ENCODE measurements at regions not wholly inside any gene's neighbourhood (a gene's known extent, or its start where the extent isn't known, plus 50 kb on each side); places are given as distances from the start of the nearest gene placed in this dataset.

GRCh38 chrX:7316887-7317286 is 168.9 kb upstream of the PUDP start:
- H4K8ac ChIP-seq (ENCODE audit: low read length): no peak overlapping the region
- H2BK12ac ChIP-seq (ENCODE audit: low read length in 2 of 2): no peak overlapping the region
- no peak overlapping the region for H3K4me3 ChIP-seq (ENCODE audit: insufficient read depth in 1 of 2, low read depth in 1 of 2, low read length in 2 of 2)
- H3K27ac ChIP-seq (ENCODE audit: low read length, poor library complexity, severe bottlenecking): no peak overlapping the region
- no peak overlapping the region for H2BK5ac ChIP-seq (ENCODE audit: low read depth, low read length, poor library complexity, severe bottlenecking)
- H3K36me3 ChIP-seq (ENCODE audit: control insufficient read depth in 1 of 2, insufficient read depth in 2 of 2, low read depth in 1 of 2, low read length in 2 of 2): no peaks in the 10 kb centered on the region
- H3K27me3 ChIP-seq (ENCODE audit: control insufficient read depth in 1 of 2, insufficient read depth in 1 of 2, low read length in 2 of 2): no peaks in the 10 kb centered on the region
- no peak overlapping the region for H3K4ac ChIP-seq (ENCODE audit: low read depth in 1 of 2, low read length in 2 of 2)
- H3K9me3 ChIP-seq (ENCODE audit: control insufficient read depth, low read length): no peaks in the 10 kb centered on the region
- H3K4me1 ChIP-seq (ENCODE audit: control insufficient read depth, insufficient read depth, low read depth, low read length): no peaks in the 10 kb centered on the region
- no peak overlapping the region for H2AFZ ChIP-seq (ENCODE audit: low read depth, low read length)
- H3K18ac ChIP-seq (ENCODE audit: low read depth in 1 of 2, low read length in 2 of 2): no peak overlapping the region
- H2BK120ac ChIP-seq (ENCODE audit: low read depth, low read length): no peak overlapping the region
- H3K79me1 ChIP-seq (replicated peaks; ENCODE audit: low read length, poor library complexity, severe bottlenecking): no peaks in the 10 kb centered on the region
- no peak overlapping the region for H3K14ac ChIP-seq (ENCODE audit: low read length in 2 of 2)
- no peak overlapping the region for H3K9ac ChIP-seq (ENCODE audit: low read length)
- no peak overlapping the region for H2BK15ac ChIP-seq (ENCODE audit: low read depth, poor library complexity, severe bottlenecking)
- H4K91ac ChIP-seq (ENCODE audit: low read length): no peak overlapping the region
- no peak overlapping the region for H3K23ac ChIP-seq (ENCODE audit: low read length in 2 of 2)
- H3K4me2 ChIP-seq (ENCODE audit: low read length, poor library complexity, severe bottlenecking): no peak overlapping the region
- DNase-seq: peak; percentile 32
- H2AK5ac ChIP-seq (ENCODE audit: low read length, severe bottlenecking): no peak overlapping the region
- 74% methylated on average over 2 of the region's 2 CpGs for WGBS

- H3K79me1 ChIP-seq (replicated peaks; ENCODE audit: low read length, poor library complexity, severe bottlenecking): no peaks in the 10 kb centered on the region
- no peak overlapping the region for H3K14ac ChIP-seq (ENCODE audit: low read length in 2 of 2)
- H2BK120ac ChIP-seq (ENCODE audit: low read depth, low read length): no peak overlapping the region
- no peak overlapping the region for H3K18ac ChIP-seq (ENCODE audit: low read depth in 1 of 2, low read length in 2 of 2)
- H3K27ac ChIP-seq (ENCODE audit: low read length, poor library complexity, severe bottlenecking): no peak overlapping the region
- H2BK12ac ChIP-seq (ENCODE audit: low read length in 2 of 2): no peak overlapping the region
- no peak overlapping the region for H2AK5ac ChIP-seq (ENCODE audit: low read length, severe bottlenecking)
- H3K23ac ChIP-seq (ENCODE audit: low read length in 2 of 2): no peak overlapping the region
- H2BK5ac ChIP-seq (ENCODE audit: low read depth, low read length, poor library complexity, severe bottlenecking): no peak overlapping the region
- H3K36me3 ChIP-seq (ENCODE audit: control insufficient read depth in 1 of 2, insufficient read depth in 2 of 2, low read depth in 1 of 2, low read length in 2 of 2): no peaks in the 10 kb centered on the region
- no peak overlapping the region for H2BK15ac ChIP-seq (ENCODE audit: low read depth, poor library complexity, severe bottlenecking)
- no peak for DNase-seq
- H3K4me1 ChIP-seq (ENCODE audit: control insufficient read depth, insufficient read depth, low read depth, low read length): no peaks in the 10 kb centered on the region
- H4K91ac ChIP-seq (ENCODE audit: low read length): no peak overlapping the region
- H3K9ac ChIP-seq (ENCODE audit: low read length): no peak overlapping the region
- H3K9me3 ChIP-seq (ENCODE audit: control insufficient read depth, low read length): no peaks in the 10 kb centered on the region
- no peak overlapping the region for H3K4ac ChIP-seq (ENCODE audit: low read depth in 1 of 2, low read length in 2 of 2)
- H3K27me3 ChIP-seq (ENCODE audit: control insufficient read depth in 1 of 2, insufficient read depth in 1 of 2, low read length in 2 of 2): no peaks in the 10 kb centered on the region
- H3K4me2 ChIP-seq (ENCODE audit: low read length, poor library complexity, severe bottlenecking): no peak overlapping the region
- H4K8ac ChIP-seq (ENCODE audit: low read length): no peak overlapping the region
- H2AFZ ChIP-seq (ENCODE audit: low read depth, low read length): no peak overlapping the region
- H3K4me3 ChIP-seq (ENCODE audit: insufficient read depth in 1 of 2, low read depth in 1 of 2, low read length in 2 of 2): no peak overlapping the region
These were observed 168.3 kb upstream of the PUDP start for GRCh38 chrX:7316280-7316679.

DNA sequence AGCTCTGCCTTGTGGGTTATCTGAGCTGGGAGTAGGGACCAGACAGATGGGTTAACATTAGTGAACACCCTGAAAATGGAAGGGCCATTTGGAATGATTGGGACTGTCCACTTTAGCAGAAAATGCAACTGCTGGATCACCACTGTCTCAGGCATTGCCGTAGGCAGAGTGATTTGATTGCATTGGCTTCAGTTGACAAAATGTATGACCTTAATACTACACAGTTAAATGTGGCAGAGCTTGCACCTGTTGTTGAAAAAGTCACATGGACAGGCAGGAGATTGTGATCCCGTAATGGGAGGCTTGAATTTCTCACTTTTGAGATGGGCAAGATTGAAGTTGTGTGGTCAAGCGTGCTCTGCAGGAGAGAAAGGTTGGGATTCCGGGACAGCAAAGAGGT is 166.5 kb upstream of the PUDP start:
- Histone ChIP-seq H2BK120ac (ENCODE audit: low read depth, low read length) (no peak overlapping the region), H4K91ac (ENCODE audit: low read length) (no peak overlapping the region), H2AFZ (ENCODE audit: low read depth, low read length) (no peak overlapping the region), H3K4me2 (ENCODE audit: low read length, poor library complexity, severe bottlenecking) (no peak overlapping the region), H2BK12ac (ENCODE audit: low read length in 2 of 2) (no peak overlapping the region), H2BK15ac (ENCODE audit: low read depth, poor library complexity, severe bottlenecking) (no peak overlapping the region), H3K23ac (ENCODE audit: low read length in 2 of 2) (no peak overlapping the region), H3K4ac (ENCODE audit: low read depth in 1 of 2, low read length in 2 of 2) (no peak overlapping the region), H3K36me3 (ENCODE audit: control insufficient read depth in 1 of 2, insufficient read depth in 2 of 2, low read depth in 1 of 2, low read length in 2 of 2) (no peaks in the 10 kb centered on the region), H3K9ac (ENCODE audit: low read length) (no peak overlapping the region), H3K4me1 (ENCODE audit: control insufficient read depth, insufficient read depth, low read depth, low read length) (no peaks in the 10 kb centered on the region), H3K18ac (ENCODE audit: low read depth in 1 of 2, low read length in 2 of 2) (no peak overlapping the region), H4K8ac (ENCODE audit: low read length) (no peak overlapping the region), H3K79me1 (replicated peaks; ENCODE audit: low read length, poor library complexity, severe bottlenecking) (no peaks in the 10 kb centered on the region), H2BK5ac (ENCODE audit: low read depth, low read length, poor library complexity, severe bottlenecking) (no peak overlapping the region), H2AK5ac (ENCODE audit: low read length, severe bottlenecking) (no peak overlapping the region), H3K14ac (ENCODE audit: low read length in 2 of 2) (no peak overlapping the region), H3K4me3 (ENCODE audit: insufficient read depth in 1 of 2, low read depth in 1 of 2, low read length in 2 of 2) (no peak overlapping the region), H3K27me3 (ENCODE audit: control insufficient read depth in 1 of 2, insufficient read depth in 1 of 2, low read length in 2 of 2) (no peaks in the 10 kb centered on the region), H3K27ac (ENCODE audit: low read length, poor library complexity, severe bottlenecking) (no peak overlapping the region), H3K9me3 (ENCODE audit: control insufficient read depth, low read length) (no peaks in the 10 kb centered on the region)
- 94% methylated on average over 4 of the region's 4 CpGs for WGBS
- DNase-seq: no peak

- no peak for DNase-seq
- Histone ChIP-seq H3K18ac (ENCODE audit: low read depth in 1 of 2, low read length in 2 of 2) (no peak overlapping the region), H3K27me3 (ENCODE audit: control insufficient read depth in 1 of 2, insufficient read depth in 1 of 2, low read length in 2 of 2) (no peaks in the 10 kb centered on the region), H3K9ac (ENCODE audit: low read length) (no peak overlapping the region), H2AK5ac (ENCODE audit: low read length, severe bottlenecking) (no peak overlapping the region), H3K27ac (ENCODE audit: low read length, poor library complexity, severe bottlenecking) (no peak overlapping the region), H3K14ac (ENCODE audit: low read length in 2 of 2) (no peak overlapping the region), H4K8ac (ENCODE audit: low read length) (no peak overlapping the region), H2BK5ac (ENCODE audit: low read depth, low read length, poor library complexity, severe bottlenecking) (no peak overlapping the region), H3K23ac (ENCODE audit: low read length in 2 of 2) (no peak overlapping the region), H2AFZ (ENCODE audit: low read depth, low read length) (no peak overlapping the region), H3K36me3 (ENCODE audit: control insufficient read depth in 1 of 2, insufficient read depth in 2 of 2, low read depth in 1 of 2, low read length in 2 of 2) (peaks cover 0 to 15% of the 10 kb centered on the region in 2 experiments), H2BK12ac (ENCODE audit: low read length in 2 of 2) (no peak overlapping the region), H3K4me3 (ENCODE audit: insufficient read depth in 1 of 2, low read depth in 1 of 2, low read length in 2 of 2) (no peak overlapping the region), H3K4me1 (ENCODE audit: control insufficient read depth, insufficient read depth, low read depth, low read length) (no peaks in the 10 kb centered on the region), H3K4me2 (ENCODE audit: low read length, poor library complexity, severe bottlenecking) (no peak overlapping the region), H3K4ac (ENCODE audit: low read depth in 1 of 2, low read length in 2 of 2) (no peak overlapping the region), H3K9me3 (ENCODE audit: control insufficient read depth, low read length) (peaks cover 4% of the 10 kb centered on the region), H4K91ac (ENCODE audit: low read length) (no peak overlapping the region), H3K79me1 (replicated peaks; ENCODE audit: low read length, poor library complexity, severe bottlenecking) (no peaks in the 10 kb centered on the region), H2BK120ac (ENCODE audit: low read depth, low read length) (no peak overlapping the region), H2BK15ac (ENCODE audit: low read depth, poor library complexity, severe bottlenecking) (no peak overlapping the region)
- 85% methylated on average over 1 of the region's 1 CpG for WGBS
These were observed 159.8 kb upstream of the PUDP start for GRCh38 chrX:7307720-7308119.

All from mesenchymal stem cell (in vitro differentiated cells and primary cell).